RPMI7951 (cell line): ENCODE measurements at regions not wholly inside any gene's neighbourhood (a gene's known extent, or its start where the extent isn't known, plus 50 kb on each side); places are given as distances from the start of the nearest gene placed in this dataset.

Experiments
- DNase-seq: peaks from one replicate; pipeline ENCODE4 v3.0.0-alpha.2; 2012; ENCODE audit warnings: low read depth

DNA sequence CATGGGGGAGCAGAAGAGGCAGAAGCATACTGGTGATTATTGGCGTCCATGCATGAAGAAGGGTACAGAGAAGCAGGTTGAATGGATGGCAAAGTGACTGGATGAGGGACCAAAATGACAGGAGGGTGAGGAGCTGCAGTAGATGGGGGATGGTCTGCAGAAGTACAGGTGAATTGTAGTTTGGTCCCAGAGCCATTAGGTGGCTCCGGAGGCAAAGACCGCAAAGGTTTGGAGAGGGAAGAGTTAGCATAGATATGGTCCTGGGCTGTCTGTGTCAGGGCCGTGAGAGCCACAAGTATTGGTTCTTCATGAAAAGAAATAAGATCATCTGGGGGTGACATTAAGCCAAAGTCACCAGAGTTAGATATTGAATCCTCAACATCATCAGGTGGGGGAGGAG, 59.0 kb upstream of the ZNF726 start:
- DNase-seq = no peak

DNA sequence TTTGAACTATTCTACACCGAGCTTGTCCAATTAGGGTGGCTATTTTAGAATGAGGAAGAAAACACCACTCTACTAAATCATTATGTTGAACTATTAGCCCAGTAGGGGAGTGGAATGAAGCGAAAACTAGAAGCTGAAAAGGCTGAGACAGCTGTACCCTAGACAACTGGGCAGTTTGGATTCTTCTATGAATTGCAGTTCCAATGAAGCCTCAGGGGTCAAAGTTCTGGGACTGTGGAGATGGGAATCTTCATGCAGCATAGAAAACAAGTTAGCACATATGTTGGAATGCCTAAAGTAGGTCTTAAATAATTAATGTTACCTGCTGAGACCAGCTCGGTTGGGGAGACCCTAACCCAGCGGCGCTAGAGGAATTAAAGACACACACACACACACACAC, 62.7 kb upstream of the ZNF726 start:
- DNase-seq = peak; percentile 1

DNA sequence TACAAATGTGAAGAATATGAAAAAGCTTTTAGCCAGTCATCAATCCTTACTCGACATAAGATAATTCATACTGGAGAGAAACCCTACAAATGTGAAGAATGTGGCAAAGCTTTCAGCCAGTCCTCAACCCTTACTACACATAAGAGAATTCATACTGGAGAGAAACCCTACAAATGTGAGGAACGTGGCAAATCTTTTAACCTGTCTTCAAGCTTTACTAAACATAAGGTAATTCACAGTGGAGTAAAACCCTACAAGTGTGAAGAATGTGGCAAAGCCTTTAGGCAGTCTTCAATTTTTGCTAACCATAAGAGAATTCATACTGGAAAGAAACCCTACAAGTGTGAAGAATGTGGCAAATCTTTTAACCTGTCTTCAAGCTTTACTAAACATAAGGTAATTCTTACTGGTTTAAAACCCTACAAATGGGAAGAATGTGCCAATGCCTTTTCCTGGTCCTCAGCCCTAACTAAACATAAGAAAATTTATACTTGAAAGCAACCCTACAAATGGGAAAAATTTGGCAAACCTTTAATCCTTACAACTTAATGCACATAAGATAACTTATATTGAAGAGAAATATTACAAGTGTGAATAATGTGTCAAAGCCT, 74.1 kb upstream of the ZNF681 start:
- DNase-seq = no peak

DNA sequence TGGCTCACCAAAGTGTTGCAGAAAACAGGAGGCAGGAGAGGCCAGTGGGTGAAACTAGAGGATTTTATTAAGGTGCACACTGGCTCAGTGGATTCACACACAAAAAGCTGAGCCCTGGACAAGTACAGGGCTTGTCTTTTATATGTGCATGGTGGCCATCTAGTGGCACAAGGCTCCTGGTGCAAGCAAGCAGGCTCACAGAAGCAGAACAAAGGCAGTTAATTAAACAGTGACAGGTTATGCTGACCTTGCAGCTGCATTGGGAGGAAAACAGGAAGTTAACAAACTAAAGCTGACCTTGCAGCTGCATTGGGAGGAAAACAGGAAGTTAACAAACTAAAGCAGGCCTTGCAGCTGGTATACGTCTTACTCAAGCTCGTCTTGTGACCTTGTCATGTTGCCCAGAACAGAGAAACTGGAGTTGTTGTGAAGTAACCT, 65.3 kb upstream of the ZNF681 start:
- peak; percentile 34 for DNase-seq

DNA sequence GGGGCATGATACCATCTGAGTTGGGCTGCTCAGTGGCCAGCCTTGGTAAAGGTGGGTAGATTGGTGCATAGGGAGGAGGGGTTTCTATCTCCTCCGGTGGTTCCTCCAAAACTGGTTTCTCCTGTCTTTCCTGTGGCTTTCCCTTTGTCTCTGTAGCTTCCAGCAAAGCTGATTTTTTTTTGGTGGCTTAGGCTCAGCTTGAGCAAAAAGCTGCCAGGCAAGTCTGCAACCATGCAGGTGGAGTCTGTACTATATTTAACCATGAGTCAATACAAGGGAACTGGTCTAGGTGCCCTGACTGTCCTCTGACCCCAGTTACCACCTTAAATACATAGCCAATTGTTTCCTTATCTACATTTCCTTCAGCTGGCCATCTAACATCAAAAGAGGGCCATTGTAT, 64.0 kb upstream of the ZNF681 start:
- no peak for DNase-seq

DNA sequence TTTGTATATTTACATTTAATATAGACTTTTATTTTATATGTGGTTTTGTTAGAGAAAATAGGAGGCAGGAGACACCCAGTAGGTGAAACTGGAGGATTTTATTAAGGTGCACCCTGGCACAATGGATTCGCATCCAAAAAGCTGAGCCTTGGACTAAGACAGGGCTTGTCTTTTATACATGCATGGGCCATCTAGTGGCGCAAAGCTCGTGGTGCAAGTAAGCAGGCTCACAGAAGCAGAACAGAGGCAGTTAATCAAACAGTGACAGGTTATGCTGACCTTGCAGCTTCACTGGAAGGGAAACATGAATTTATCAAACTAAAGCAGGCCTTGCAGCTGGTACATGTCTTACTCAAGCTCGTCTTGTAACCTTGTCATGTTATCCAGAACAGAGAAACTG, 58.8 kb upstream of the ZNF681 start:
- DNase-seq = peak; percentile 39

DNA sequence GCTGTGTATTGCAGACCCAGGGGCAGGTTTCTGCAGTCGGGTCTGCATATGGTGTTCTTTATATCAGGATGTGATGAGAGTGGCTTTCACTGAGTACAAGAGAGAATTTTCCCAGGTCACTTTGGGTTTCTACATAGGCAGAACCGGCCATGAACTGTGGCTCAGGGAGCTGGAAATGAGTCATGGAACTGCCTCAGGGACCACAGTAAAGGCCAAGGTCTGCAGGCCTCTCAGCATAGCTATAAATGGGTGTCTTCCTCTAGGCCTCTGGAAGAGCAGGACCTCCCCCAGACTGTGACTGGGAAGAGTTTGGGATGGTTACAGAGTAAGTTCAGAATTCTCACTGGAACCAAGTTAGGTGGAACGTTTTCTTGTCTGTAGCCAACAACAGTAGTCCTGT, 51.8 kb upstream of the ZNF681 start:
- DNase-seq = peak; percentile 94
